Common myeloid progenitor, CD34-positive (primary cell): ENCODE measurements at regions not wholly inside any gene's neighbourhood (a gene's known extent, or its start where the extent isn't known, plus 50 kb on each side); places are given as distances from the start of the nearest gene placed in this dataset.
A peak's percentile ranks its signal among the peaks of the same experiment; 100 is the strongest.

ENCODE experiments used
- CTCF ChIA-PET: fragments of 350-600 bp; sonication (Branson Sonifier 250); formaldehyde crosslinking; loops from one replicate; lab custom pipeline; 2021; ENCODE audit warnings: antibody characterized with exemption; lab: Charles Lee
- POLR2A ChIA-PET: fragments of 350-600 bp; sonication (Branson Sonifier 250); formaldehyde crosslinking; loops from one replicate; lab custom pipeline; 2021; ENCODE audit warnings: antibody characterized with exemption; lab: Charles Lee
- DNase-seq, 3 donors: peaks; one replicate each; pipeline versions ENCODE4 v3.0.0 to v3.0.0-alpha.2; 2013
- H3K27ac ChIP-seq, 2 experiments: 1 replicate in 1 of 2; 2 replicates in 1 of 2; pipeline ENCODE4 v1.7.0; 2013; ENCODE audit warnings: inconsistent platforms in 2 of 2, low read length in 2 of 2, mild to moderate bottlenecking in 2 of 2, low read depth in 1 of 2, moderate library complexity in 1 of 2; ENCODE audit not compliant: severe bottlenecking in 2 of 2, insufficient read depth in 1 of 2, poor library complexity in 1 of 2
- H3K27me3 ChIP-seq, 5 experiments: replicated peaks in 2 of 5; 1 replicate in 3 of 5; 2 replicates in 2 of 5; pipeline versions ENCODE4 v1.6.1 to v1.7.0; 2013; ENCODE audit warnings: low read length in 4 of 5, mild to moderate bottlenecking in 2 of 5, moderate library complexity in 2 of 5, inconsistent platforms in 1 of 5; ENCODE audit not compliant: insufficient read depth in 5 of 5, control insufficient read depth in 4 of 5
- H3K36me3 ChIP-seq, 4 experiments: 1 replicate in 2 of 4; 2 replicates in 2 of 4; pipeline versions ENCODE4 v1.6.1 to v1.7.0; 2013; ENCODE audit warnings: low read length in 3 of 4, control low read depth in 1 of 4, mild to moderate bottlenecking in 1 of 4; ENCODE audit not compliant: control insufficient read depth in 4 of 4, insufficient read depth in 4 of 4
- H3K4me1 ChIP-seq, 4 experiments: 1 replicate in 3 of 4; 2 replicates in 1 of 4; pipeline versions ENCODE4 v1.6.1 to v1.7.1; 2013; ENCODE audit warnings: low read length in 3 of 4, mild to moderate bottlenecking in 3 of 4, control low read depth in 1 of 4, inconsistent platforms in 1 of 4, moderate library complexity in 1 of 4; ENCODE audit not compliant: control insufficient read depth in 4 of 4, insufficient read depth in 4 of 4; ENCODE audit errors: control extremely low read depth in 1 of 4
- H3K4me3 ChIP-seq, 7 experiments: 1 replicate in 4 of 7; 2 replicates in 3 of 7; pipeline versions ENCODE4 v1.5.1 to v1.7.0; 2013; ENCODE audit warnings: mild to moderate bottlenecking in 7 of 7, low read length in 6 of 7, moderate library complexity in 6 of 7, inconsistent platforms in 2 of 7, low read depth in 2 of 7, control low read depth in 1 of 7; ENCODE audit not compliant: insufficient read depth in 4 of 7, control insufficient read depth in 1 of 7; ENCODE audit errors: extremely low read depth in 1 of 7
- H3K9me3 ChIP-seq, 5 experiments: 1 replicate in 4 of 5; 2 replicates in 1 of 5; pipeline versions ENCODE4 v1.6.1 to v1.7.1; 2013; ENCODE audit warnings: low read length in 4 of 5, mild to moderate bottlenecking in 2 of 5, inconsistent platforms in 1 of 5, low read depth in 1 of 5, moderate library complexity in 1 of 5; ENCODE audit not compliant: control insufficient read depth in 4 of 5, insufficient read depth in 2 of 5; ENCODE audit errors: control extremely low read depth in 1 of 5
- WGBS: methylation state at CpG from one replicate; pipeline ENCODE4 v1.1.5; 2013; ENCODE audit not compliant: insufficient coverage; 5-methylcytosine and 5-hydroxymethylcytosine counted together

GRCh38 chr7:96497567-96497966, 175.7 kb upstream of the SLC25A13 start:
- H3K36me3 ChIP-seq, result no peaks in the 10 kb centered on the region
- H3K9me3 ChIP-seq, result no peaks in the 10 kb centered on the region
- DNase-seq, result no peak
- POLR2A ChIA-PET, result no interaction called here
- no peaks in the 10 kb centered on the region for H3K4me1 ChIP-seq
- H3K27me3 ChIP-seq, result peaks cover 0 to 2% (median 0%) of the 10 kb centered on the region in 5 experiments
- no peak overlapping the region for H3K27ac ChIP-seq
- 80% methylated on average over 1 of the region's 2 CpGs for WGBS
- CTCF ChIA-PET, result no interaction called here
- H3K4me3 ChIP-seq, result no peak overlapping the region

- DNase-seq, result peak in 1 of 3 donors; percentile 4
- Histone ChIP-seq H3K4me3 (no peak overlapping the region), H3K36me3 (no peaks in the 10 kb centered on the region), H3K4me1 (peaks cover 0 to 9% (median 2%) of the 10 kb centered on the region in 4 experiments), H3K27me3 (peaks cover 0 to 2% (median 0%) of the 10 kb centered on the region in 5 experiments), H3K9me3 (no peaks in the 10 kb centered on the region), H3K27ac (no peak overlapping the region)
- ChIA-PET CTCF (no interaction called here), POLR2A (no interaction called here)
- WGBS, result no CpG with 5 or more reads among the region's 6 CpGs
These were observed 173.9 kb upstream of the SLC25A13 start for GRCh38 chr7:96495751-96496216.

GRCh38 chr7:96486681-96487080, 164.8 kb upstream of the SLC25A13 start:
- ChIA-PET CTCF (no interaction called here), POLR2A (no interaction called here)
- DNase-seq, result no peak
- 97% methylated on average over 4 of the region's 4 CpGs for WGBS
- Histone ChIP-seq H3K9me3 (no peaks in the 10 kb centered on the region), H3K27me3 (no peaks in the 10 kb centered on the region), H3K4me1 (peaks cover 0 to 9% (median 2%) of the 10 kb centered on the region in 4 experiments), H3K36me3 (no peaks in the 10 kb centered on the region), H3K27ac (no peak overlapping the region), H3K4me3 (no peak overlapping the region)

GRCh38 chr7:96484845-96485244, 162.9 kb upstream of the SLC25A13 start:
- Histone ChIP-seq H3K36me3 (no peaks in the 10 kb centered on the region), H3K4me3 (no peak overlapping the region), H3K9me3 (no peaks in the 10 kb centered on the region), H3K27ac (no peak overlapping the region), H3K27me3 (no peaks in the 10 kb centered on the region), H3K4me1 (no peaks in the 10 kb centered on the region)
- ChIA-PET CTCF (no interaction called here), POLR2A (no interaction called here)
- WGBS, result 100% methylated on average over 1 of the region's 1 CpG
- DNase-seq, result no peak

- 100% methylated on average over 1 of the region's 2 CpGs for WGBS
- H3K9me3 ChIP-seq, result no peaks in the 10 kb centered on the region
- H3K4me3 ChIP-seq, result no peak overlapping the region
- ChIA-PET CTCF (no interaction called here), POLR2A (no interaction called here)
- no peaks in the 10 kb centered on the region for H3K27me3 ChIP-seq
- H3K36me3 ChIP-seq, result no peaks in the 10 kb centered on the region
- H3K4me1 ChIP-seq, result peaks cover 0 to 1% (median 0%) of the 10 kb centered on the region in 4 experiments
- H3K27ac ChIP-seq, result no peak overlapping the region
- peak in 1 of 3 donors; percentile 2 for DNase-seq
These were observed 162.2 kb upstream of the SLC25A13 start for GRCh38 chr7:96484091-96484490.

GRCh38 chr7:96481796-96482195, 159.9 kb upstream of the SLC25A13 start:
- POLR2A ChIA-PET, result no interaction called here
- H3K27me3 ChIP-seq, result no peaks in the 10 kb centered on the region
- CTCF ChIA-PET, result no interaction called here
- no CpG with 5 or more reads among the region's 1 CpG for WGBS
- H3K36me3 ChIP-seq, result no peaks in the 10 kb centered on the region
- peaks cover 0 to 2% (median 0%) of the 10 kb centered on the region in 4 experiments for H3K4me1 ChIP-seq
- H3K9me3 ChIP-seq, result no peaks in the 10 kb centered on the region
- H3K27ac ChIP-seq, result no peak overlapping the region
- no peak overlapping the region for H3K4me3 ChIP-seq
- no peak for DNase-seq

- ChIA-PET POLR2A (no interaction called here), CTCF (no interaction called here)
- H3K9me3 ChIP-seq, result no peaks in the 10 kb centered on the region
- no peak overlapping the region for H3K27ac ChIP-seq
- H3K4me3 ChIP-seq, result peak overlapping the region in 1 of 7 experiments; percentile 27
- no CpG with 5 or more reads among the region's 4 CpGs for WGBS
- DNase-seq, result peak in 1 of 3 donors; percentile 1
- H3K4me1 ChIP-seq, result peaks cover 0 to 2% (median 0%) of the 10 kb centered on the region in 4 experiments
- no peaks in the 10 kb centered on the region for H3K27me3 ChIP-seq
- H3K36me3 ChIP-seq, result no peaks in the 10 kb centered on the region
These were observed 157.2 kb upstream of the SLC25A13 start for GRCh38 chr7:96479015-96479645.
